Suprapubic skin (tissue), 4 donors: ENCODE measurements at regions not wholly inside any gene's neighbourhood (a gene's known extent, or its start where the extent isn't known, plus 50 kb on each side); places are given as distances from the start of the nearest gene placed in this dataset.
"Not testable (repeated sequence)": the region's sequence is repeated elsewhere in the genome, so short reads cannot be mapped to it uniquely, and the experiment has no call there.

Experiments used
- DNase-seq, 2 donors: peaks; one replicate each; pipeline ENCODE4 v3.0.0-alpha.2; 2019; ENCODE audit warnings: low spot score in 2 of 2
- H3K27ac ChIP-seq: fragments of 200-600 bp; sonication (generic); one replicate; pipeline ENCODE4 v1.5.1; 2019
- H3K27me3 ChIP-seq: fragments of 200-600 bp; sonication (generic); one replicate; pipeline ENCODE4 v1.5.1; 2019
- H3K36me3 ChIP-seq: fragments of 200-600 bp; sonication (generic); one replicate; pipeline ENCODE4 v1.5.1; 2019
- H3K4me1 ChIP-seq: fragments of 200-600 bp; sonication (generic); one replicate; pipeline ENCODE4 v1.5.1; 2019
- H3K4me3 ChIP-seq: fragments of 200-600 bp; sonication (generic); one replicate; pipeline ENCODE4 v1.5.1; 2019; ENCODE audit warnings: mild to moderate bottlenecking
- H3K9me3 ChIP-seq: fragments of 200-600 bp; sonication (generic); one replicate; pipeline ENCODE4 v1.5.1; 2019
- EP300 ChIP-seq: sonication (generic); formaldehyde crosslinking; IDR thresholded peaks from one replicate; pipeline ENCODE4 v1.6.1; 2017; ENCODE audit warnings: antibody characterized with exemption
- POLR2A ChIP-seq, 2 donors: fragments of 450-650 bp; IDR thresholded peaks; one replicate each; pipeline ENCODE4 v1.6.1; 2017; ENCODE audit warnings: antibody characterized with exemption in 2 of 2, mild to moderate bottlenecking in 2 of 2, moderate library complexity in 2 of 2
- POLR2AphosphoS5 ChIP-seq, 3 donors: sonication (generic); formaldehyde crosslinking; IDR thresholded peaks; one replicate each; pipeline ENCODE4 v1.6.1; 2017; ENCODE audit warnings: antibody characterized with exemption in 3 of 3
- WGBS: methylation state at CpG from one replicate; pipeline ENCODE4 v1.1.5; 2018; 5-methylcytosine and 5-hydroxymethylcytosine counted together
- TF ChIP-seq, protein P1 (sequence below), 2 donors: fragments of 200-600 bp in 1 of 2; fragments of 450-650 bp in 1 of 2; sonication (generic) in 1 of 2; IDR thresholded peaks; one replicate each; pipeline ENCODE4 v1.5.1; 2016 to 2019; ENCODE audit warnings: antibody characterized with exemption in 2 of 2, mild to moderate bottlenecking in 1 of 2, moderate library complexity in 1 of 2

DNA sequence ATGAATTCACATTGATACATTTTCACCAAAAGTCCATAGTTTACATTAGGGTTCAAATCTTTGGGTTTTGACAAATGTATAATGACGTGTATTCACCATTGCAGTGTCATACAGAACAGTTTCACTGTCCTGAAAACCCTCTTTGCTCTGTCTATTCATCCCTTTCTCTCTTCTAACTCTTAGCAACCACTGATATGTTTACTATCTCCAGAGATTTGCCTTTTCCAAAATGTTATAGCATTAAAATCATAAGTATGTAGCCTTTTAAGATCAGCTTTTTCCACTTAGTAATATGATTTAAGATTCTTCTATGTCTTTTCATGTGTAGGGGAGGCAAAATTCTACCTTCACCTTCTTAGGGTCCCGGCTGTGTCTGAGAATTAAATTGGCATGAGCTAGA is 203.8 kb downstream of the TPRG1 start:
- 73% methylated on average over 2 of the region's 2 CpGs for WGBS
- Histone ChIP-seq H3K4me3 (no peak overlapping the region), H3K9me3 (no peaks in the 10 kb centered on the region)

GRCh38 chr3:189383630-189384029 is 211.9 kb downstream of the TPRG1 start:
- H3K4me3 ChIP-seq: no peak overlapping the region
- DNase-seq: no peak
- 50% methylated on average over 1 of the region's 1 CpG for WGBS
- no peaks in the 10 kb centered on the region for H3K4me1 ChIP-seq
- no peaks in the 10 kb centered on the region for H3K36me3 ChIP-seq
- no peaks in the 10 kb centered on the region for H3K9me3 ChIP-seq
- TF ChIP-seq POLR2A (IDR thresholded peaks at IDR 0.05) (no peak), POLR2AphosphoS5 (IDR thresholded peaks at IDR 0.05) (no peak), EP300 (no peak)
- TF ChIP-seq, protein P1, sequence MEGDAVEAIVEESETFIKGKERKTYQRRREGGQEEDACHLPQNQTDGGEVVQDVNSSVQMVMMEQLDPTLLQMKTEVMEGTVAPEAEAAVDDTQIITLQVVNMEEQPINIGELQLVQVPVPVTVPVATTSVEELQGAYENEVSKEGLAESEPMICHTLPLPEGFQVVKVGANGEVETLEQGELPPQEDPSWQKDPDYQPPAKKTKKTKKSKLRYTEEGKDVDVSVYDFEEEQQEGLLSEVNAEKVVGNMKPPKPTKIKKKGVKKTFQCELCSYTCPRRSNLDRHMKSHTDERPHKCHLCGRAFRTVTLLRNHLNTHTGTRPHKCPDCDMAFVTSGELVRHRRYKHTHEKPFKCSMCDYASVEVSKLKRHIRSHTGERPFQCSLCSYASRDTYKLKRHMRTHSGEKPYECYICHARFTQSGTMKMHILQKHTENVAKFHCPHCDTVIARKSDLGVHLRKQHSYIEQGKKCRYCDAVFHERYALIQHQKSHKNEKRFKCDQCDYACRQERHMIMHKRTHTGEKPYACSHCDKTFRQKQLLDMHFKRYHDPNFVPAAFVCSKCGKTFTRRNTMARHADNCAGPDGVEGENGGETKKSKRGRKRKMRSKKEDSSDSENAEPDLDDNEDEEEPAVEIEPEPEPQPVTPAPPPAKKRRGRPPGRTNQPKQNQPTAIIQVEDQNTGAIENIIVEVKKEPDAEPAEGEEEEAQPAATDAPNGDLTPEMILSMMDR (IDR thresholded peaks at IDR 0.05): no peak
- H3K27ac ChIP-seq: no peak overlapping the region
- no peaks in the 10 kb centered on the region for H3K27me3 ChIP-seq

More for the DNA sequence above, 203.8 kb downstream of the TPRG1 start:
- DNase-seq: no peak
- H3K27me3 ChIP-seq: no peaks in the 10 kb centered on the region
- TF ChIP-seq POLR2AphosphoS5 (IDR thresholded peaks at IDR 0.05) (no peak), EP300 (no peak), POLR2A (IDR thresholded peaks at IDR 0.05) (no peak)
- TF ChIP-seq, protein P1 (IDR thresholded peaks at IDR 0.05): no peak
- H3K4me1 ChIP-seq: no peaks in the 10 kb centered on the region
- no peak overlapping the region for H3K27ac ChIP-seq
- H3K36me3 ChIP-seq: no peaks in the 10 kb centered on the region

GRCh38 chr3:189385880-189386279 is 214.1 kb downstream of the TPRG1 start:
- 90% methylated on average over 1 of the region's 1 CpG for WGBS
- not testable (repeated sequence) for H3K27ac ChIP-seq, H3K27me3 ChIP-seq, H3K36me3 ChIP-seq, H3K4me3 ChIP-seq, DNase-seq, H3K9me3 ChIP-seq, H3K4me1 ChIP-seq

DNA sequence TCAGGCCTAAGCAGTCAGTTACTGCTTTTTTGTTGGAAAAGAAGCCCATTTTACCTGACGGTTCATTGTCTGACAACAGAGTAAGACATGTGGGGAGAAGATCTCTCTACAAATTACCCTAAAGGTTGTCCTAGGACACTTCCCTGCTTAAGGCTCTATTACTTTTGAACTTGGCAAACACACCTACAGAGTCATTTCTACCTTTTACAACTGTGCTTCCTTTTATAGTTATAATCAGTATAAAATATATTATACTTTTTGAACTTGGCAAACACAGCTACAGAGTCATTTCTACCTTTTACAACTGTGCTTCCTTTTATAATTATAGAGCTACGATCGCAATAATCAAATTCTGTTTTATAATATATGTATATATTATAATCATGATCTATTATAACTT is 215.0 kb downstream of the TPRG1 start:
- H3K4me3 ChIP-seq: no peak overlapping the region
- H3K4me1 ChIP-seq: no peaks in the 10 kb centered on the region
- H3K27me3 ChIP-seq: no peaks in the 10 kb centered on the region
- no peaks in the 10 kb centered on the region for H3K9me3 ChIP-seq
- 48% methylated on average over 3 of the region's 3 CpGs for WGBS
- H3K27ac ChIP-seq: no peak overlapping the region
- TF ChIP-seq POLR2A (IDR thresholded peaks at IDR 0.05) (no peak), EP300 (no peak), POLR2AphosphoS5 (IDR thresholded peaks at IDR 0.05) (no peak)
- TF ChIP-seq, protein P1 (IDR thresholded peaks at IDR 0.05): no peak
- no peaks in the 10 kb centered on the region for H3K36me3 ChIP-seq
- DNase-seq: no peak

GRCh38 chr3:189389346-189389745 is 217.6 kb downstream of the TPRG1 start:
- no peak for DNase-seq
- Histone ChIP-seq H3K27ac (no peak overlapping the region), H3K4me1 (peaks cover 9% of the 10 kb centered on the region), H3K4me3 (no peak overlapping the region), H3K27me3 (no peaks in the 10 kb centered on the region), H3K36me3 (no peaks in the 10 kb centered on the region), H3K9me3 (no peaks in the 10 kb centered on the region)
- 89% methylated on average over 4 of the region's 4 CpGs for WGBS
- TF ChIP-seq, protein P1 (IDR thresholded peaks at IDR 0.05): no peak
- TF ChIP-seq POLR2AphosphoS5 (IDR thresholded peaks at IDR 0.05) (no peak), POLR2A (IDR thresholded peaks at IDR 0.05) (no peak), EP300 (no peak)

- peaks cover 9% of the 10 kb centered on the region for H3K4me1 ChIP-seq
- H3K27me3 ChIP-seq: no peaks in the 10 kb centered on the region
- H3K9me3 ChIP-seq: no peaks in the 10 kb centered on the region
- no peak overlapping the region for H3K4me3 ChIP-seq
- peak overlapping the region; percentile 69 for H3K27ac ChIP-seq
- TF ChIP-seq POLR2AphosphoS5 (IDR thresholded peaks at IDR 0.05): peak in 1 of 3 donors; percentile 31
- TF ChIP-seq, protein P1 (IDR thresholded peaks at IDR 0.05): no peak
- TF ChIP-seq EP300: no peak
- no peak for TF ChIP-seq POLR2A (IDR thresholded peaks at IDR 0.05)
- H3K36me3 ChIP-seq: no peaks in the 10 kb centered on the region
- no peak for DNase-seq
- WGBS: 63% methylated on average over 5 of the region's 5 CpGs
Measured at GRCh38 chr3:189393598-189393997, 221.8 kb downstream of the TPRG1 start.
